Psoas muscle (tissue), 7 donors: ENCODE measurements at regions not wholly inside any gene's neighbourhood (a gene's known extent, or its start where the extent isn't known, plus 50 kb on each side); places are given as distances from the start of the nearest gene placed in this dataset.
"Not testable (repeated sequence)": the region's sequence is repeated elsewhere in the genome, so short reads cannot be mapped to it uniquely, and the experiment has no call there.

ENCODE experiments used
- ATAC-seq, 4 donors: fragments of 200-7000 bp; cut with Tn5 transposase; one replicate each; pipeline ENCODE4 v1.9.1; 2020; ENCODE audit warnings: moderate library complexity in 3 of 4, mild to moderate bottlenecking in 2 of 4
- DNase-seq, 2 donors: peaks; one replicate each; pipeline ENCODE4 v3.0.0-alpha.2; 2020
- H3K27ac ChIP-seq: fragments of 200-600 bp; one replicate; pipeline ENCODE4 v1.8.0; 2022
- H3K27me3 ChIP-seq, 3 donors: fragments of 200-600 bp in 1 of 3; one replicate each; pipeline versions ENCODE4 v1.6.1 to v1.8.0; 2013 to 2022; ENCODE audit warnings: low read length in 2 of 3, mild to moderate bottlenecking in 2 of 3, moderate library complexity in 1 of 3; ENCODE audit not compliant: insufficient read depth in 3 of 3
- H3K36me3 ChIP-seq, 2 donors: fragments of 200-600 bp in 1 of 2; one replicate each; pipeline versions ENCODE4 v1.6.1 to v1.8.0; 2013 to 2022; ENCODE audit warnings: low read depth in 1 of 2, mild to moderate bottlenecking in 1 of 2, moderate library complexity in 1 of 2; ENCODE audit not compliant: insufficient read depth in 1 of 2
- H3K4me1 ChIP-seq: fragments of 200-600 bp; one replicate; pipeline ENCODE4 v1.8.0; 2022
- H3K4me3 ChIP-seq: fragments of 200-600 bp; one replicate; pipeline ENCODE4 v1.8.0; 2022; ENCODE audit warnings: mild to moderate bottlenecking
- H3K9me3 ChIP-seq: fragments of 200-600 bp; one replicate; pipeline ENCODE4 v1.8.0; 2022
- CTCF ChIP-seq: fragments of 200-600 bp; IDR thresholded peaks from one replicate; pipeline ENCODE4 v1.8.0; 2022; ENCODE audit warnings: antibody characterized with exemption
- WGBS, 3 donors: extraction: QIAGEN DNeasy Blood & Tissue Kit; methylation state at CpG; one replicate each; pipeline versions ENCODE4 v1.1.6 to v1.1.7; 2013; 5-methylcytosine and 5-hydroxymethylcytosine counted together
- intact Hi-C, 2 donors: fragments of 100-400 bp; cut with DNase I; formaldehyde crosslinking; loops; one replicate each; pipeline versions ENCODE4 v1.11.0 to v1.14.2; 2022
- donor health status: healthy with polysubstance abuse.
- donor health status: DM: no; HTN: no; CAD: no; lungs with moderate emphysema.
- donor health status: Bipolar disorder and iron deficiency.
- donor health status: healthy.
- donor health status: DM: yes; HTN: yes; CAD: no.
- donor health status: DM: no; HTN: no; CAD: no.
- donor health status: DM: yes; HTN: yes; CAD: no.

GRCh38 chr5:143594902-143595818 lies 191.7 kb upstream of the NR3C1 start:
- ATAC-seq: no peak
- intact Hi-C loops: no loop called here
- DNase-seq: no peak
- H3K36me3 ChIP-seq: no peaks in the 10 kb centered on the region
- no peak overlapping the region for H3K4me3 ChIP-seq
- no peaks in the 10 kb centered on the region for H3K9me3 ChIP-seq
- no peaks in the 10 kb centered on the region for H3K4me1 ChIP-seq
- H3K27ac ChIP-seq: no peak overlapping the region
- no peaks in the 10 kb centered on the region for H3K27me3 ChIP-seq
- 70 to 81% (median 76%) methylated on average over 6 of the region's 6 CpGs for WGBS, 3 donors
- no peak for TF ChIP-seq CTCF

- Histone ChIP-seq H3K36me3 (no peaks in the 10 kb centered on the region), H3K27me3 (no peaks in the 10 kb centered on the region), H3K4me1 (peaks cover 6% of the 10 kb centered on the region), H3K4me3 (no peak overlapping the region), H3K9me3 (no peaks in the 10 kb centered on the region), H3K27ac (no peak overlapping the region)
- no peak for ATAC-seq
- intact Hi-C loops: no loop called here
- DNase-seq: no peak
- no peak for TF ChIP-seq CTCF
- WGBS, 3 donors: 84 to 89% (median 87%) methylated on average over 6 of the region's 6 CpGs
Observed at GRCh38 chr5:143593723-143594122, 190.2 kb upstream of the NR3C1 start.

- H3K27ac ChIP-seq: no peak overlapping the region
- H3K27me3 ChIP-seq: no peaks in the 10 kb centered on the region
- H3K9me3 ChIP-seq: no peaks in the 10 kb centered on the region
- intact Hi-C loops: no loop called here
- no peak for TF ChIP-seq CTCF
- ATAC-seq (peak in 2 of 4 donors; percentile 38 to 42), DNase-seq (no peak)
- WGBS, 3 donors: 48 to 49% (median 49%) methylated on average over 4 of the region's 4 CpGs
- no peaks in the 10 kb centered on the region for H3K36me3 ChIP-seq
- peaks cover 6% of the 10 kb centered on the region for H3K4me1 ChIP-seq
- no peak overlapping the region for H3K4me3 ChIP-seq
Observed at GRCh38 chr5:143592648-143593047, 189.2 kb upstream of the NR3C1 start.

- TF ChIP-seq CTCF: no peak
- DNase-seq: no peak
- H3K27me3 ChIP-seq: no peaks in the 10 kb centered on the region
- H3K4me3 ChIP-seq: no peak overlapping the region
- no peak for ATAC-seq
- H3K4me1 ChIP-seq: peaks cover 6% of the 10 kb centered on the region
- 86 to 88% (median 86%) methylated on average over 7 of the region's 7 CpGs for WGBS, 3 donors
- no peak overlapping the region for H3K27ac ChIP-seq
- no peaks in the 10 kb centered on the region for H3K36me3 ChIP-seq
- intact Hi-C loops: no loop called here
- no peaks in the 10 kb centered on the region for H3K9me3 ChIP-seq
Observed at GRCh38 chr5:143588933-143589662, 185.6 kb upstream of the NR3C1 start.

GRCh38 chr5:143588121-143588520 lies 184.6 kb upstream of the NR3C1 start:
- H3K9me3 ChIP-seq, intact Hi-C loops, H3K27me3 ChIP-seq, H3K4me3 ChIP-seq, H3K4me1 ChIP-seq, ATAC-seq, H3K27ac ChIP-seq, DNase-seq, H3K36me3 ChIP-seq: not testable (repeated sequence)
- 72 to 95% (median 86%) methylated on average over 3 of the region's 3 CpGs for WGBS, 3 donors
